HEK293 (cell line): ENCODE measurements at regions not wholly inside any gene's neighbourhood (a gene's known extent, or its start where the extent isn't known, plus 50 kb on each side); places are given as distances from the start of the nearest gene placed in this dataset.

Experiments used
- CTCF ChIA-PET: fragments of 350-600 bp; formaldehyde crosslinking; extraction: SDS; loops from one replicate; lab custom pipeline; 2021; ENCODE audit warnings: antibody characterized with exemption; lab: Yijun Ruan, JAX
- POLR2A ChIA-PET: fragments of 300-600 bp; formaldehyde crosslinking; extraction: SDS; loops from one replicate; lab custom pipeline; 2020; ENCODE audit warnings: antibody characterized with exemption, inconsistent platforms; lab: Yijun Ruan, JAX
- H3K27ac ChIP-seq: fragments of 200-500 bp; sonication (Bioruptor generic); 2 replicates; pipeline ENCODE4 v1.5.1; 2014; ENCODE audit warnings: low read depth, low read length, control low read depth, inconsistent platforms; ENCODE audit errors: extremely low read depth
- H3K36me3 ChIP-seq, 2 experiments: fragments of 200-500 bp in 1 of 2; sonication (Bioruptor generic) in 1 of 2; 1 replicate in 1 of 2; 2 replicates in 1 of 2; pipeline ENCODE4 v1.5.1; 2014 to 2017; ENCODE audit warnings: inconsistent platforms in 2 of 2, low read length in 2 of 2; ENCODE audit not compliant: control insufficient read depth in 2 of 2, insufficient read depth in 1 of 2
- H3K4me1 ChIP-seq: fragments of 200-500 bp; sonication (Bioruptor generic); 2 replicates; pipeline ENCODE4 v1.5.1; 2014; ENCODE audit warnings: mild to moderate bottlenecking, low read length, inconsistent platforms; ENCODE audit not compliant: control insufficient read depth, insufficient read depth
- H3K4me3 ChIP-seq: 2 replicates; pipeline ENCODE4 v1.5.1; 2011; ENCODE audit warnings: low read depth, mild to moderate bottlenecking, control low read depth, low read length, moderate library complexity
- H3K9me3 ChIP-seq: fragments of 200-500 bp; sonication (Bioruptor generic); 2 replicates; pipeline ENCODE4 v1.5.1; 2014; ENCODE audit warnings: low read depth, low read length, inconsistent platforms; ENCODE audit not compliant: control insufficient read depth, insufficient read depth
- EGR2 ChIP-seq: fragments of 450-650 bp; formaldehyde crosslinking; IDR thresholded peaks from 2 replicates; pipeline ENCODE4 v1.5.1; 2016; ENCODE audit warnings: low read depth, missing biosample characterization, missing genetic modification characterization
- FEZF1 ChIP-seq: fragments of 450-650 bp; formaldehyde crosslinking; IDR thresholded peaks from 2 replicates; pipeline ENCODE4 v1.5.1; 2016; ENCODE audit warnings: missing biosample characterization, missing genetic modification characterization
- KLF17 ChIP-seq: fragments of 450-650 bp; formaldehyde crosslinking; IDR thresholded peaks from 2 replicates; pipeline ENCODE4 v1.5.1; 2016; ENCODE audit warnings: missing biosample characterization, missing genetic modification characterization
- KLF9 ChIP-seq: fragments of 450-650 bp; formaldehyde crosslinking; IDR thresholded peaks from 2 replicates; pipeline ENCODE4 v1.5.1; 2016; ENCODE audit warnings: missing biosample characterization, missing genetic modification characterization, low read depth
- PRDM4 ChIP-seq: fragments of 450-650 bp; formaldehyde crosslinking; IDR thresholded peaks from 2 replicates; pipeline ENCODE4 v1.5.1; 2017; ENCODE audit warnings: missing biosample characterization, missing genetic modification characterization
- SCRT2 ChIP-seq: fragments of 450-650 bp; formaldehyde crosslinking; IDR thresholded peaks from 2 replicates; pipeline ENCODE4 v1.5.1; 2016; ENCODE audit warnings: missing biosample characterization, missing genetic modification characterization
- SETDB1 ChIP-seq: IDR thresholded peaks from one replicate; pipeline ENCODE4 v1.6.1; 2017; ENCODE audit warnings: mild to moderate bottlenecking, low read length, moderate library complexity, mixed read lengths; ENCODE audit not compliant: insufficient read length
- TSHZ1 ChIP-seq: fragments of 450-650 bp; formaldehyde crosslinking; IDR thresholded peaks from 2 replicates; pipeline ENCODE4 v1.5.1; 2016; ENCODE audit warnings: missing biosample characterization, missing genetic modification characterization, borderline replicate concordance
- ZBTB1 ChIP-seq: fragments of 450-650 bp; formaldehyde crosslinking; IDR thresholded peaks from 2 replicates; pipeline ENCODE4 v1.5.1; 2016; ENCODE audit warnings: missing biosample characterization, missing genetic modification characterization
- ZBTB49 ChIP-seq: fragments of 450-650 bp; formaldehyde crosslinking; IDR thresholded peaks from 2 replicates; pipeline ENCODE4 v1.5.1; 2016; ENCODE audit warnings: missing biosample characterization, missing genetic modification characterization, low read depth
- ZNF112 ChIP-seq: fragments of 450-650 bp; formaldehyde crosslinking; IDR thresholded peaks from 2 replicates; pipeline ENCODE4 v1.5.0; 2017; ENCODE audit warnings: missing biosample characterization, missing genetic modification characterization
- ZNF114 ChIP-seq: fragments of 450-650 bp; formaldehyde crosslinking; IDR thresholded peaks from 2 replicates; pipeline ENCODE4 v1.5.0; 2017; ENCODE audit warnings: missing biosample characterization, missing genetic modification characterization
- ZNF155 ChIP-seq: fragments of 450-650 bp; formaldehyde crosslinking; IDR thresholded peaks from 2 replicates; pipeline ENCODE4 v1.5.1; 2016; ENCODE audit warnings: missing biosample characterization, missing genetic modification characterization
- ZNF184 ChIP-seq: fragments of 450-650 bp; IDR thresholded peaks from 2 replicates; pipeline ENCODE4 v1.5.1; 2018; ENCODE audit warnings: missing biosample characterization, mild to moderate bottlenecking, missing genetic modification characterization
- ZNF202 ChIP-seq: fragments of 450-650 bp; formaldehyde crosslinking; IDR thresholded peaks from 2 replicates; pipeline ENCODE4 v1.5.1; 2016; ENCODE audit warnings: missing biosample characterization, missing genetic modification characterization, borderline replicate concordance
- ZNF221 ChIP-seq: fragments of 450-650 bp; formaldehyde crosslinking; IDR thresholded peaks from 2 replicates; pipeline ENCODE4 v1.5.1; 2017; ENCODE audit warnings: missing biosample characterization, missing genetic modification characterization, borderline replicate concordance
- ZNF48 ChIP-seq: fragments of 450-650 bp; formaldehyde crosslinking; IDR thresholded peaks from 2 replicates; pipeline ENCODE4 v1.5.1; 2016; ENCODE audit warnings: missing biosample characterization, missing genetic modification characterization
- ZNF555 ChIP-seq: fragments of 450-650 bp; formaldehyde crosslinking; conservative IDR thresholded peaks from 2 replicates; pipeline ENCODE4 v1.5.1; 2017; ENCODE audit warnings: missing biosample characterization, mild to moderate bottlenecking, missing genetic modification characterization, inconsistent platforms
- ZNF585B ChIP-seq: fragments of 450-650 bp; formaldehyde crosslinking; IDR thresholded peaks from 2 replicates; pipeline ENCODE4 v1.5.1; 2016; ENCODE audit warnings: missing biosample characterization, missing genetic modification characterization
- ZNF621 ChIP-seq: fragments of 450-650 bp; formaldehyde crosslinking; IDR thresholded peaks from 2 replicates; pipeline ENCODE4 v1.5.1; 2017; ENCODE audit warnings: missing biosample characterization, missing genetic modification characterization
- ZNF639 ChIP-seq: fragments of 450-650 bp; formaldehyde crosslinking; IDR thresholded peaks from 2 replicates; pipeline ENCODE4 v1.5.1; 2016; ENCODE audit warnings: missing biosample characterization, missing genetic modification characterization
- ZNF654 ChIP-seq: fragments of 450-650 bp; formaldehyde crosslinking; IDR thresholded peaks from 2 replicates; pipeline ENCODE4 v1.5.1; 2016; ENCODE audit warnings: low read depth, missing biosample characterization, missing genetic modification characterization
- ZNF692 ChIP-seq: fragments of 450-650 bp; formaldehyde crosslinking; IDR thresholded peaks from 2 replicates; pipeline ENCODE4 v1.5.1; 2016; ENCODE audit warnings: missing biosample characterization, missing genetic modification characterization
- ZNF707 ChIP-seq: fragments of 450-650 bp; formaldehyde crosslinking; IDR thresholded peaks from 2 replicates; pipeline ENCODE4 v1.5.1; 2016; ENCODE audit warnings: missing biosample characterization, missing genetic modification characterization
- ZNF837 ChIP-seq: fragments of 450-650 bp; formaldehyde crosslinking; IDR thresholded peaks from 2 replicates; pipeline ENCODE4 v1.5.1; 2016; ENCODE audit warnings: missing biosample characterization, missing genetic modification characterization

- TF ChIP-seq TSHZ1 (tag by site-specific recombination) = no peak
- no peak for TF ChIP-seq ZBTB1 (tag by site-specific recombination)
- no peak for TF ChIP-seq ZNF184 (tag by site-specific recombination)
- no peak for TF ChIP-seq EGR2 (tag by site-specific recombination)
- TF ChIP-seq ZBTB49 = no peak
- TF ChIP-seq ZNF112 (tag by site-specific recombination) = no peak
- no peak for TF ChIP-seq PRDM4 (tag by site-specific recombination)
- TF ChIP-seq ZNF621 (tag by site-specific recombination) = no peak
- TF ChIP-seq ZNF639 (tag by site-specific recombination) = no peak
- no peak for TF ChIP-seq SETDB1
- TF ChIP-seq ZNF707 (tag by site-specific recombination) = no peak
- TF ChIP-seq, all 188 proteins: peak for 0
Observed at GRCh38 chr9:86751956-86752355, 195.3 kb downstream of the GAS1 start (continued).

- Histone ChIP-seq H3K4me3 (no peak overlapping the region), H3K36me3 (no peaks in the 10 kb centered on the region), H3K27ac (no peak overlapping the region), H3K4me1 (no peaks in the 10 kb centered on the region), H3K9me3 (no peaks in the 10 kb centered on the region)
- TF ChIP-seq ZNF155 (tag by site-specific recombination) (no peak), ZNF837 (tag by site-specific recombination) (no peak), ZNF221 (tag by site-specific recombination) (no peak), ZNF48 (no peak), SCRT2 (tag by site-specific recombination) (no peak), ZNF692 (tag by site-specific recombination) (no peak), ZNF654 (tag by site-specific recombination) (no peak), FEZF1 (tag by site-specific recombination) (no peak), KLF9 (no peak), ZNF585B (tag by site-specific recombination) (no peak), ZNF202 (tag by site-specific recombination) (no peak), KLF17 (tag by site-specific recombination) (no peak), ZNF114 (tag by site-specific recombination) (no peak), ZNF555 (tag by site-specific recombination) (no peak)
- CTCF ChIA-PET = no interaction called here
- POLR2A ChIA-PET = no interaction called here
Observed at GRCh38 chr9:86751207-86751606, 196.1 kb downstream of the GAS1 start.
